H1 (cell line): ENCODE measurements at regions not wholly inside any gene's neighbourhood (a gene's known extent, or its start where the extent isn't known, plus 50 kb on each side); places are given as distances from the start of the nearest gene placed in this dataset.

Source experiments
- ASH2L ChIP-seq: fragments of 200-600, 300-600 bp; sonication (generic); IDR thresholded peaks from one replicate; pipeline ENCODE4 v1.7.1; 2017; ENCODE audit warnings: low read length
- CTCF ChIP-seq, 3 experiments: IDR thresholded peaks; 1 replicate in 2 of 3; 2 replicates in 1 of 3; pipeline versions ENCODE4 v1.5.1 to v1.6.1; 2011; ENCODE audit warnings: low read length in 3 of 3, mild to moderate bottlenecking in 3 of 3, inconsistent platforms in 2 of 3, low read depth in 1 of 3, moderate library complexity in 1 of 3; ENCODE audit not compliant: insufficient read depth in 1 of 3; ENCODE audit errors: control extremely low read depth in 1 of 3
- E2F6 ChIP-seq: IDR thresholded peaks from 2 replicates; pipeline ENCODE4 v1.6.1; 2012; ENCODE audit warnings: inconsistent platforms
- EZH2 ChIP-seq: fragments of 200-600 bp; sonication (generic); IDR thresholded peaks from 2 replicates; pipeline ENCODE4 v1.7.1; 2012; ENCODE audit warnings: low read depth, mild to moderate bottlenecking, moderate library complexity, low read length, inconsistent platforms; ENCODE audit not compliant: severe bottlenecking
- GABPA ChIP-seq: IDR thresholded peaks from 2 replicates; pipeline ENCODE4 v1.6.1; 2011; ENCODE audit warnings: mild to moderate bottlenecking, low read length, moderate library complexity, borderline replicate concordance; ENCODE audit not compliant: insufficient read depth
- MAX ChIP-seq: IDR thresholded peaks from 2 replicates; pipeline ENCODE4 v1.6.1; 2012; ENCODE audit warnings: inconsistent platforms
- POLR2AphosphoS5 ChIP-seq: IDR thresholded peaks from 2 replicates; pipeline ENCODE4 v1.6.1; 2011; ENCODE audit warnings: low read depth, low read length
- RBBP5 ChIP-seq: IDR thresholded peaks from 2 replicates; pipeline ENCODE4 v1.7.1; 2012; ENCODE audit warnings: low read depth, mild to moderate bottlenecking, inconsistent platforms, low read length, moderate library complexity, borderline replicate concordance
- SIN3A ChIP-seq, 2 experiments: IDR thresholded peaks in 1 of 2; conservative IDR thresholded peaks in 1 of 2; 2 replicates each; pipeline ENCODE4 v1.6.1; 2011 to 2012; ENCODE audit warnings: low read length in 2 of 2, improper control_type of control experiment in 1 of 2, low read depth in 1 of 2, mild to moderate bottlenecking in 1 of 2
- TAF1 ChIP-seq: IDR thresholded peaks from 2 replicates; pipeline ENCODE4 v1.6.1; 2011; ENCODE audit warnings: mild to moderate bottlenecking, low read depth, low read length
- YY1 ChIP-seq: IDR thresholded peaks from 2 replicates; pipeline ENCODE4 v1.6.1; 2011; ENCODE audit warnings: low read depth, mild to moderate bottlenecking, low read length

GRCh38 chr18:73006331-73006730, 138.5 kb upstream of the NETO1 start:
- TF ChIP-seq E2F6, result no peak
- TF ChIP-seq TAF1, result no peak
- TF ChIP-seq CTCF (IDR thresholded peaks at IDR 0.05; ENCODE audit: control extremely low read depth in 1 of 3, insufficient read depth in 1 of 3, low read depth in 1 of 3, low read length in 3 of 3), result no peak
- no peak for TF ChIP-seq MAX
- no peak for TF ChIP-seq RBBP5
- TF ChIP-seq YY1, result no peak
- TF ChIP-seq SIN3A (conservative IDR thresholded peaks at IDR 0.05 in 1 of 2, IDR thresholded peaks at IDR 0.05 in 1 of 2; ENCODE audit: low read depth in 1 of 2, low read length in 2 of 2), result no peak
- TF ChIP-seq GABPA, result no peak
- TF ChIP-seq ASH2L, result no peak
- TF ChIP-seq POLR2AphosphoS5, result no peak
- no peak for TF ChIP-seq EZH2
